GM12872 (cell line): ENCODE measurements at regions not wholly inside any gene's neighbourhood (a gene's known extent, or its start where the extent isn't known, plus 50 kb on each side); places are given as distances from the start of the nearest gene placed in this dataset.

Experiments used
- CTCF ChIP-seq: IDR thresholded peaks from 3 replicates; pipeline ENCODE4 v1.5.1; 2011; ENCODE audit warnings: low read depth, mild to moderate bottlenecking, low read length, moderate library complexity; ENCODE audit not compliant: insufficient read depth

GRCh38 chr2:65664931-65665330 lies 232.5 kb upstream of the SPRED2 start:
- no peak for TF ChIP-seq CTCF

GRCh38 chr2:65663831-65664407 lies 231.5 kb upstream of the SPRED2 start:
- no peak for TF ChIP-seq CTCF

GRCh38 chr2:65662654-65663432 lies 230.4 kb upstream of the SPRED2 start:
- TF ChIP-seq CTCF, result no peak

- TF ChIP-seq CTCF, result no peak
These were observed 229.7 kb upstream of the SPRED2 start for GRCh38 chr2:65661980-65662653.

- no peak for TF ChIP-seq CTCF
These were observed 227.9 kb upstream of the SPRED2 start for GRCh38 chr2:65660340-65660739.

- no peak for TF ChIP-seq CTCF
These were observed 226.5 kb upstream of the SPRED2 start for GRCh38 chr2:65658881-65659280.

GRCh38 chr2:65658266-65658665 lies 225.9 kb upstream of the SPRED2 start:
- no peak for TF ChIP-seq CTCF
